ENCODE measurements at regions not wholly inside any gene's neighbourhood (a gene's known extent, or its start where the extent isn't known, plus 50 kb on each side); places are given as distances from the start of the nearest gene placed in this dataset.

DNA sequence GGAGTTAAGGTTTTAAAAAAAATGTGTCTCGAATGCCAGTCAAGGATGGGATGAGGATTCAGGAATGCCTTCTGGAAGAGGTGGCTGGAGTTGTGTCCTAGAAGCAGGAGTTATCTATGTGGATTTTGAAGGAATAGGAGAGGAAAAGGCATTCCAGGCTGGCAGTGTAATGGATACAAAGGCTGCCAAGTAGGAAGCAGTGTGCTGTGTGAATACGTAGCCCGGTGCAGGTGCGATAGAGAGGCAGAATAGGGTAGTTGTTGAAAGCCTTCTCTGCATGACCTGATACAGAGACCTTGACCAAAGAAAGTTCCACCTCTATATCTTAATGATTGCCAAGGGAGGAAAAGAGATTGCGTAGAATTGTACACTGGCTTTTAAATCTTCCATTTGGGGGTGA lies 128.1 kb upstream of the ITGB1 start:
- TF ChIP-seq, protein P1, sequence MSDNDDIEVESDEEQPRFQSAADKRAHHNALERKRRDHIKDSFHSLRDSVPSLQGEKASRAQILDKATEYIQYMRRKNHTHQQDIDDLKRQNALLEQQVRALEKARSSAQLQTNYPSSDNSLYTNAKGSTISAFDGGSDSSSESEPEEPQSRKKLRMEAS (IDR thresholded peaks at IDR 0.05) = no peak
- TF ChIP-seq, protein P2, sequence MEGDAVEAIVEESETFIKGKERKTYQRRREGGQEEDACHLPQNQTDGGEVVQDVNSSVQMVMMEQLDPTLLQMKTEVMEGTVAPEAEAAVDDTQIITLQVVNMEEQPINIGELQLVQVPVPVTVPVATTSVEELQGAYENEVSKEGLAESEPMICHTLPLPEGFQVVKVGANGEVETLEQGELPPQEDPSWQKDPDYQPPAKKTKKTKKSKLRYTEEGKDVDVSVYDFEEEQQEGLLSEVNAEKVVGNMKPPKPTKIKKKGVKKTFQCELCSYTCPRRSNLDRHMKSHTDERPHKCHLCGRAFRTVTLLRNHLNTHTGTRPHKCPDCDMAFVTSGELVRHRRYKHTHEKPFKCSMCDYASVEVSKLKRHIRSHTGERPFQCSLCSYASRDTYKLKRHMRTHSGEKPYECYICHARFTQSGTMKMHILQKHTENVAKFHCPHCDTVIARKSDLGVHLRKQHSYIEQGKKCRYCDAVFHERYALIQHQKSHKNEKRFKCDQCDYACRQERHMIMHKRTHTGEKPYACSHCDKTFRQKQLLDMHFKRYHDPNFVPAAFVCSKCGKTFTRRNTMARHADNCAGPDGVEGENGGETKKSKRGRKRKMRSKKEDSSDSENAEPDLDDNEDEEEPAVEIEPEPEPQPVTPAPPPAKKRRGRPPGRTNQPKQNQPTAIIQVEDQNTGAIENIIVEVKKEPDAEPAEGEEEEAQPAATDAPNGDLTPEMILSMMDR (IDR thresholded peaks at IDR 0.05; ENCODE audit: low read depth, low read length, missing input control) = no peak

Data from liver (tissue), 2 donors.